Smooth muscle cell (in vitro differentiated cells): ENCODE measurements at regions not wholly inside any gene's neighbourhood (a gene's known extent, or its start where the extent isn't known, plus 50 kb on each side); places are given as distances from the start of the nearest gene placed in this dataset.

Experiments used
- DNase-seq: peaks from one replicate; lab custom pipeline; 2025; ENCODE audit not compliant: unreplicated experiment; lab: John Stamatoyannopoulos, UW
- H2AFZ ChIP-seq: fragments of 200-600 bp; sonication (generic); 2 replicates; pipeline ENCODE4 v1.6.0; 2016; ENCODE audit warnings: antibody characterized with exemption, low read depth, mild to moderate bottlenecking
- H3F3A ChIP-seq: fragments of 200-600 bp; sonication (generic); 2 replicates; pipeline ENCODE4 v1.6.0; 2017; ENCODE audit warnings: antibody characterized with exemption, low read depth
- H3K27ac ChIP-seq: fragments of 200-600 bp; sonication (generic); 2 replicates; pipeline ENCODE4 v1.5.1; 2016; ENCODE audit warnings: low read depth, mild to moderate bottlenecking
- H3K27me3 ChIP-seq: fragments of 200-600 bp; sonication (generic); 2 replicates; pipeline ENCODE4 v1.6.1; 2016; ENCODE audit warnings: low read depth, mild to moderate bottlenecking
- H3K36me3 ChIP-seq: fragments of 200-600 bp; sonication (generic); 2 replicates; pipeline ENCODE4 v1.5.1; 2016; ENCODE audit warnings: low read depth
- H3K4me1 ChIP-seq: fragments of 200-600 bp; sonication (generic); 2 replicates; pipeline ENCODE4 v1.5.1; 2016; ENCODE audit warnings: low read depth
- H3K4me2 ChIP-seq: fragments of 200-600 bp; sonication (generic); 2 replicates; pipeline ENCODE4 v1.6.0; 2016; ENCODE audit warnings: mild to moderate bottlenecking
- H3K4me3 ChIP-seq: fragments of 200-600 bp; sonication (generic); 2 replicates; pipeline ENCODE4 v1.5.1; 2016; ENCODE audit warnings: mild to moderate bottlenecking
- H3K79me2 ChIP-seq: fragments of 200-600 bp; sonication (generic); 2 replicates; pipeline ENCODE4 v1.6.0; 2016; ENCODE audit warnings: low read depth, mild to moderate bottlenecking
- H3K9ac ChIP-seq: fragments of 200-600 bp; sonication (generic); 2 replicates; pipeline ENCODE4 v1.6.0; 2016; ENCODE audit warnings: low read depth
- H3K9me3 ChIP-seq: fragments of 200-600 bp; sonication (generic); replicated peaks from 2 replicates; pipeline ENCODE4 v1.5.1; 2016; ENCODE audit warnings: low read depth
- H4K20me1 ChIP-seq: fragments of 200-600 bp; sonication (generic); 2 replicates; pipeline ENCODE4 v1.6.0; 2016; ENCODE audit warnings: low read depth
- WGBS: methylation state at CpG from one replicate; pipeline ENCODE4 v1.1.7; 2016; ENCODE audit warnings: low lambda C conversion rate; 5-methylcytosine and 5-hydroxymethylcytosine counted together
- TF ChIP-seq, protein P1 (sequence below): fragments of 200-600 bp; sonication (generic); IDR thresholded peaks from 2 replicates; pipeline ENCODE4 v1.5.1; 2017; ENCODE audit warnings: borderline replicate concordance, mild to moderate bottlenecking, antibody characterized with exemption; ENCODE audit not compliant: insufficient read depth, poor library complexity, severe bottlenecking

DNA sequence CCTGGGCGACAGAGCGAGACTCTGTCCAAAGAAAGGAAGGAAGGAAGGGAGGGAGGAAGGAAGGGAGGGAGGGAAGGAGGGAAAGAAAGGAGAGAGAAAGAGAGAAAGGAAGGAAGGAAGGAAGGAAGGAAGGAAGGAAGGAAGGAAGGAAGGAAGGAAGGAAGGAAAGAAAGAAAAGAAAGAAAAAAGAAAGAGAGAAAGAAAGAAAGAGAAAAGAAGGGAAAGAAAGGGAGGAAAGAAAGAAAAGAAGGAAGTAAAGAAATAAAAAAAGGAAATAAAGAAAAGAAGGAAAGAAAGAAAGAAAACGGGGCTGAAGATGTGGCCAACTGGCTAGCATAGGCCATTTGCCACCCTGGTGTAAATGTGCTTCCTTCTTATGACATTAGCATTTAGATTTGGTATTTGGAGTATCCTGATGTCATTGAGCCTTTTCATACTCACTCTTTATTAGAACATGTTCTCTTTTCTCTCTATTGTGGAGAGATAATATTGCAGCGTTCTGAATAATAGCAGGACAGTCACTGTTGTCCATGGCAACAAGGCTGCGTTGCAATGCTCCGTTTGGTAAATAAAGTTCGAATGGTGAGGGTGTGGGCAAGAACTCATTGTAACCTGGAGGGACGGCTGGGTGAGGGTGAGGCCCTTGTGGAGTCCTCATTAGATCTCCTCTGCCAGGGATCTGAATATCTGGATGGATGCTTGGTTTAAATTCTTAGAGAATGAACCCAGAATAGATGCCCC lies 173.9 kb upstream of the UBL3 start:
- H3K27me3 ChIP-seq: no peaks in the 10 kb centered on the region
- H2AFZ ChIP-seq: no peak overlapping the region
- no peaks in the 10 kb centered on the region for H3K36me3 ChIP-seq
- no peak overlapping the region for H3K27ac ChIP-seq
- peaks cover 11% of the 10 kb centered on the region for H3K4me1 ChIP-seq
- TF ChIP-seq, protein P1, sequence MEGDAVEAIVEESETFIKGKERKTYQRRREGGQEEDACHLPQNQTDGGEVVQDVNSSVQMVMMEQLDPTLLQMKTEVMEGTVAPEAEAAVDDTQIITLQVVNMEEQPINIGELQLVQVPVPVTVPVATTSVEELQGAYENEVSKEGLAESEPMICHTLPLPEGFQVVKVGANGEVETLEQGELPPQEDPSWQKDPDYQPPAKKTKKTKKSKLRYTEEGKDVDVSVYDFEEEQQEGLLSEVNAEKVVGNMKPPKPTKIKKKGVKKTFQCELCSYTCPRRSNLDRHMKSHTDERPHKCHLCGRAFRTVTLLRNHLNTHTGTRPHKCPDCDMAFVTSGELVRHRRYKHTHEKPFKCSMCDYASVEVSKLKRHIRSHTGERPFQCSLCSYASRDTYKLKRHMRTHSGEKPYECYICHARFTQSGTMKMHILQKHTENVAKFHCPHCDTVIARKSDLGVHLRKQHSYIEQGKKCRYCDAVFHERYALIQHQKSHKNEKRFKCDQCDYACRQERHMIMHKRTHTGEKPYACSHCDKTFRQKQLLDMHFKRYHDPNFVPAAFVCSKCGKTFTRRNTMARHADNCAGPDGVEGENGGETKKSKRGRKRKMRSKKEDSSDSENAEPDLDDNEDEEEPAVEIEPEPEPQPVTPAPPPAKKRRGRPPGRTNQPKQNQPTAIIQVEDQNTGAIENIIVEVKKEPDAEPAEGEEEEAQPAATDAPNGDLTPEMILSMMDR: no peak
- no peak overlapping the region for H3K4me3 ChIP-seq
- H3F3A ChIP-seq: no peaks in the 10 kb centered on the region
- no peaks in the 10 kb centered on the region for H4K20me1 ChIP-seq
- DNase-seq: no peak
- H3K4me2 ChIP-seq: no peak overlapping the region
- WGBS: 96% methylated on average over 8 of the region's 8 CpGs
- H3K79me2 ChIP-seq: no peaks in the 10 kb centered on the region
- H3K9me3 ChIP-seq: no peaks in the 10 kb centered on the region
- H3K9ac ChIP-seq: no peak overlapping the region

DNA sequence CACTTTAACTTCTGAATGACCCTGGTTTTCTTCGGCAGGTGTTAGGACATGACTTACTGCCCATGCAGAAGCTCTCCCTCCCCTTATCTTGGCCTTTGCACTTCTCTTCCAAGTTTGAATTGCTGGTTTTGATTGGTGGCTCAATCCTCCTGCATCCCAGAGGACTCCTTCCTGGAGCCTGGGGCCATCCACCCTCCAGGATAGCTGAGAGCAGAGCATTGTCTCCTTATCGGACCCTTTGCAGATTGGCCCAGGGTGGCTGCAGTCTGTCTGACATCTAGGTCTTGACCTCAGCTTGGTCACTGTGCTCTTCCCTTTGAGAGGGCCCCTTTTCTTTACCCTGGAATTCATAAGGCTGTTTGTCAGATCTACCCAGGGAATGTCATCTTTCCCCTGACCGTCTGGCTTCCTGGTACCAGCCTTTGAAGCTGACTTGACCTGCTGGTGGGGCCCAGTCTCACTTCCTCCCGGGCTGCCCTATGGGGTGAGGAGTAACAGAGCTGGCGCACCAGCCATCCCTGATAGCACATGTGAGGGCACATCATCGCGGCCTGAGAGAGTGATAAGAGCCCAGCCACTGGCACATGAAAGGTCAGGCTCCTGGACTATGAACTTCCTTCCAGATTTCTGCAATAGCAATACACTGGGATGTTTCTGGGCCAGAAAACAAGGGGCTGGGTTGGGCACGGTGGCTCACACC lies 172.9 kb upstream of the UBL3 start:
- Histone ChIP-seq H4K20me1 (no peaks in the 10 kb centered on the region), H3K27me3 (no peaks in the 10 kb centered on the region), H3K79me2 (no peaks in the 10 kb centered on the region), H2AFZ (no peak overlapping the region), H3K4me1 (peaks cover 12% of the 10 kb centered on the region), H3K36me3 (no peaks in the 10 kb centered on the region), H3K27ac (no peak overlapping the region), H3K9ac (no peak overlapping the region), H3K4me3 (no peak overlapping the region), H3F3A (no peaks in the 10 kb centered on the region), H3K4me2 (no peak overlapping the region), H3K9me3 (no peaks in the 10 kb centered on the region)
- TF ChIP-seq, protein P1: no peak
- no peak for DNase-seq
- 88% methylated on average over 8 of the region's 8 CpGs for WGBS

DNA sequence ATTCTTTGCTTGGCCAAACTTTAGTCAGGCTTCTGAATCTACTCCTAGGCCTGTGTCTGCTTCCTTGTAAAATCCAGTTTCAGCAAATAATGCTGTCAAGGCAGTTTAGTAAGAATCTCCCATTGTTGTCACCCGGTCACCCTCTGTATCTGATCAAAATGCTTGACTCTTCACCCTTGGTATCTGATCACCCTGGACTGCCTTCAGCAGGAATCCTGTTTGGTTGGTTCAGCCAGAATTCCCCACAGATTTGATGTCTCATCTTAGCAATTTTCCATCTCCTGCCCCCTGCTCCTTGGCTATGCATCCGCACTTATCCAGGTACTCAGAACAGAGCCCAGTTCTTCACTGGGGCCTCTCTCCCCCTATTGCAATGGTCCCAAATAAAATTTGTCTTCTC lies 172.4 kb upstream of the UBL3 start:
- H3K79me2 ChIP-seq: no peaks in the 10 kb centered on the region
- H3K9me3 ChIP-seq: no peaks in the 10 kb centered on the region
- no peak for DNase-seq
- no peaks in the 10 kb centered on the region for H4K20me1 ChIP-seq
- 82% methylated on average over 2 of the region's 2 CpGs for WGBS
- no peak overlapping the region for H3K4me3 ChIP-seq
- no peak overlapping the region for H3K9ac ChIP-seq
- H2AFZ ChIP-seq: no peak overlapping the region
- peaks cover 18% of the 10 kb centered on the region for H3K4me1 ChIP-seq
- no peak overlapping the region for H3K4me2 ChIP-seq
- no peaks in the 10 kb centered on the region for H3K36me3 ChIP-seq
- TF ChIP-seq, protein P1: no peak
- no peaks in the 10 kb centered on the region for H3F3A ChIP-seq
- peak overlapping the region; percentile 31 for H3K27ac ChIP-seq
- no peaks in the 10 kb centered on the region for H3K27me3 ChIP-seq
